NCI-H526 (cell line): ENCODE measurements at regions not wholly inside any gene's neighbourhood (a gene's known extent, or its start where the extent isn't known, plus 50 kb on each side); places are given as distances from the start of the nearest gene placed in this dataset.

Experiments used
- DNase-seq, 2 experiments: peaks; one replicate each; lab custom pipeline; 2025; lab: John Stamatoyannopoulos, UW

DNA sequence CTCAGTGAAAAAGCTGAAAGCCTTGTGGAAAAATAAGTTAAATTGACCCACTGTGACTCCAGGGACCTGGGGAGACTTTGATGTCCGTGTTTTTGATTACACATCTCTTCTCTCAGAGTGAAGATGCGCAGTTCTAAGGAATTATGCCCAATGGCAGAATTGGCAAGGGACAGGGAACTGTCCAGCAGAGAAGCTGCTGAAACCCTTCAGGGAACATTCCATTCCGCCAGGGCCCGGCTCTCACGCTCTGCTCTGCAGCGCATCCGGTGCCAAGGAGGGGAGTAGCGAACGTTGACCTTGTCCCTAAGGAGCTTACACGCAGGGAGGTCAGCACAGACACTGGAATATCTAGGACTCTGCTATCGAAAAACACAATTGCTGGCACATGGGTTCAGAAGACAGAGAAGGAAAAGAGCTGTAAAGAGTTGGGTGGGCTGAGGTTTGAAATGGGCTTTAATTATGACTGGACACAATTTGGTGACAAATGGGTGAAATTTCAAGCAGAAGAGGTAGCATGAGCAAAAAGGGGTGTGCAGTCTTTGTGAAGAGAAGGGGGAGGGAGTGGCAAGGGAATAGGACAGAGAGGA, 64.5 kb upstream of the B3GAT1 start:
- no peak for DNase-seq

- DNase-seq: no peak
Measured at GRCh38 chr11:134475951-134476350, 63.9 kb upstream of the B3GAT1 start.

DNA sequence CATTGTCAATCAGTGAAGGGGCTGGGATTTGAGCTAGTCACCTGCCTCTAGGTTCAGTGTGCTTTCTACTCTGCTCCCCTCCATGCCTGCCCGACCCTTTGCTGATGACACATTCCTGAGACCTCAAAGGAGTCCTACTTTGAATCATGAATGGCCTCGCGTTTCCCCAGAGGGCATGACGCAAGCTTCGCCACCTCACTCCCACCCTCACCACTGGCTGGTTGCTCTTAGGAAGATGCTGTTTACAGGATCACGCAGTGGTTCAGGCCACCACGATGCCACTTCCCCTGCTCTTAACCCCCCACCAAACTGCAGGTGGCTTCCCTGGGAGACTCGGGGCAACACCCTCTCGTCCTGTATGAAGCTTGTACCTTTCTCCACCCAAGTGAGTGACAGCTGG, 62.9 kb upstream of the B3GAT1 start:
- DNase-seq: no peak

DNA sequence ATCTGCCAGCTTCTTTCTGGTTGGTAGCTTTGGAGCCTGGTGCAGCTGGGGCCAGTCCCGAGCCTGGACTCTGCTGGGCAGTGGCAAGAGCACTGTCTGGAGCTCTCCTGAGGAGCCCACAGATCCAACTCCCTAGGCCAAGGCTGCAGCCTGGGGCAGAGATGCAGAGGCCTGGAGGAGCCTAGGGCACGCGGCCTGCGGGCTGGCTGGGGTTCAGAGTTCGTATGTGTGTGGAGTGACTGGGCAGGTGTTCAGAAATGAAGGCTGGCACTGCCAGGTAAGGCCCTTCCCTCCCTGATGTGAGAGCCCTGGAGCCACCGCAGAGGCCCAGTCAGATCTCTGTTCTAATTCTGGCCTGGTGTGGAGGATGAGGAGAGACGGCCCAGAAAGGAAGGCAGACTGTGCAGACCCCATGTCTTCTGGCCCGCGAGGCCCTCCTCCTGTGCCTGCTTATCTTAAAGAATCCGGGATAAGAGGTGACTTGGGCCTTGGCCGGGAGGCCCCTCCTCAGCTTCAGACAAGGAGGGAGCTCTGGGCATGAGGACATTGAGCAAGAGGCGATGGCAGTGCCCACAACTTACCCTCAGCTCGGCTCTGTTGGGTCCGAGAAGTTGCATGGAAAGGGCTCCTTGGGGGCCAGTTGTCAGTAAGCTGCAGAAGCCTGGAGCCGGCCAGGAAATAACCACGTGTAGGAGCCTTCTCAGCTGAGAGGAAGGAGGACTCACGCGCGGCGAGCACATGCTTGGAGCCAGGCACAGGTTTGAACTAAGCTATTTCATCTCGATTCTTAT, 62.2 kb upstream of the B3GAT1 start:
- no peak for DNase-seq

DNA sequence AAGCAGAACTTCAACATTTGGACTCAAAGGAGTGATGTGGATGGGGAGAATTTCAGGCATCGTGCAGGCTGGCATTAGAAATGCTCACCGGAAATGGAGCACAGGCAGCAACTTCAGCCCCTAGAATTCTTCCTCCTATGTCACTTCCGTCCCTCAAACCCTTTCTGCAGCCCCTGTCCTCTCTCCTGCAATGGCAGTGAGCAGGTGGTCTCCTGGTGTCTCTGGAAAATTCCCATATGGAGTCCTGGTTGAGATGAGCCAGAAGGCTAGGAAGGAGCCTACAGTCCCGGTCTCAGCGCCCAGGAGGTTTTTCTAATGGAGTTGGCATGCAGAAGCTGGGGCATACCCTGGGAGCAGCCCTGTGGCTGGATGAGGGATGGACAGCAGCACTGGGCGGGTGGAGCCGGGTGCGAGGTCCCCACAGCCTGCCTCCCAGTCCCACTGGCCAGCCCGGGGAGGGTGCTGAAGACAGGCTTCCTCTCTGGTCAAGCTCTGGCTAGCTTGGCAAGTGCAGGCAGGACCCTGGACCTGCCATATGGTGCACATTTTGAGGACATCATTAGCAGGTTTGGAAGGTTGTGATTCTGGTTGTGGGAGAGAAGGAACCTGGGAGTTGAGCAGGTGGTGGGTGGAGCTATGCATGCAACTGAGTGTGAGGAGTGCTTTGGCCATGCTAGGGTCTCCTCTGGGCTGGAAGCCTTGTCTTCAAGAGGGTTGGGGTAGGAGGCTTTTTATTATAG, 59.8 kb upstream of the B3GAT1 start:
- DNase-seq: no peak

DNA sequence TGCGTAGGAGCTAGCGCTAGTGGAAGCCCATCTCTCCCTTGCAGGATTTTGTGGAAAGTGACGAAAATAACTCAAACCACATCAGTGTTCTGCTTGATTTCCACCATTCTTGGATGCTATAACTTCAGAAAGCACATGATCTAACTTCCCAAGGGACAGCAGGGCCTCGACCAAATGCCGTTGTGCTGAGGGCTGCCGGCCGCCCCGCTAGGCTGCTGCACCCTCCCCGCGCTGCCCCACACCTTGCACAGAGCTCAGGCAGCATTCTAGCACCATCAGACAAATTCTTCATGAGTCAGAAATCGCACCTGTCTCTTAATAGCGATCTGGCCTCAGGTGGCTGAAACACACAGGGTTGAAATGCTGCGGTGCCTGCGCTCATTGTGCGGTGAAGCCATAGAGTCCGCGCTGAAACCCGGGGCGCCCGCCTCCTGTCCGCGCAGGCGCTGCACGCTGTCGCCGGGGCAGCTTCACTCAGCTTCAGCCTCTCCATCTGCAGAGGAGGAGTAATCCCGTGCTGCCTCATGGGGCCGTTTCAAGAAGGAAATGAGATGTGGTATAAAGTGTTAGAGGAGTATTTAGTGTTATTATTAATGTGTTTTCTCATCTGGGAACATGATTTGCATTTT, 59.2 kb upstream of the B3GAT1 start:
- peak in 1 of 2 experiments; percentile 27 for DNase-seq

- DNase-seq: no peak
Measured at GRCh38 chr11:134470238-134470637, 58.2 kb upstream of the B3GAT1 start.

DNA sequence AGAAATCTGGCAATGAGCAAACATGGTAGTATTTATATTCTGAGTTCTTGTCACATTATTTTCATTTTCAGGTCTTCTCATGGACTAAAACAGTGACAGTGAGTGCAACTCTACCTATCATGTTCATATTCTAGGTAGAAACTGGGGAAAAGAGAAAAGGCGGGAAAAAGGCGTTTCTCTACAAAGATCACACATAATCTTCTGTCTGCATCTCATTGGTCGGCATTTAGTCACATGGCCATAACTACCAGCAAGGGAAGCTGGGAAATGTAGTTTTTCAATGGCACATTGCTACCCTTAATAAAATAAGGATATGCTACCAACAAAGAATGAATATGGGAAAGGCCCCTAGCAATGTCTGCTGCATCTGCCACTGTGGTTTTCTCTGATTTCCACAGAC, 57.6 kb upstream of the B3GAT1 start:
- DNase-seq: peak; percentile 56 to 70

DNA sequence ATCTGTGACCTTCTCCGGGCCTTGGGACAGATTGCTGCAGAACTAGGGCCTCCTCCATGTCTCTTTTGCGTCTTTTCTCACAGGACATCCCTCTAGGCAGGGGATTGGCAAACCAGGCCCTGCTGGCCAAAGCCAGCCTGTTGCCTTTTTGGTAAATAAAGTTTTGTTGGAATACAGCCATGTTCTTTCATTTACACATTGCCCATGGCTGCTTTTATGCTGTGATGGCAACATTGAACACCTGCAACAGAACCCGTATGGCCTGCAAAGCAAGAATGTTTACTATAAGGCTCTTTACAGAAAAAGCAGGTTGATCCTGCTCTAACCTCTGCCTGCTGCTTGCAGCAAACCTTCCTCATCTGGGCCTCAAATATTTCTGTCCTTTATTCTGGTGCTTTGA, 56.8 kb upstream of the B3GAT1 start:
- no peak for DNase-seq

- DNase-seq: peak in 1 of 2 experiments; percentile 55
Measured at GRCh38 chr11:134468081-134468668, 56.1 kb upstream of the B3GAT1 start.

GRCh38 chr11:134466610-134467567, 54.8 kb upstream of the B3GAT1 start:
- DNase-seq: peak in 1 of 2 experiments; percentile 81

DNA sequence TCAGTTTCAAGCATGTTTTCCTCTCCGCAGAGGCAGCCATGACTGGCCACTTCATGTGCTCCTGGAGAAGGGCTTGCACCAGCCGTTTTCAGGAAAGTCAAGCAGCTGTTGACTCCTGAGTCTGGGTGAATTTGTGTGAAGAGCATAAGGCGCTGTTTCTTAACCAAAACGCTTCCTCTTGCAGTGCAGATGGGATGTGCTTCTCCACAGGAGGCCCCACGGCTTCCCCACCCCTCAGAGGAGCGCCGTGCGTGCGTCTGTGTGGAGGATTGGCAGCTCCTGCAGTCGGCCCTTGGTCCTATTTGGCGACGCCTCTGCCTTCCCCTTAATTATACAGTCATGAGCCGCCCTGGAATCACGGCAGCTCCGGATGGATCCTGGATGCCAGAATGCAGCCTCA, 54.1 kb upstream of the B3GAT1 start:
- peak in 1 of 2 experiments; percentile 65 for DNase-seq

GRCh38 chr11:134464981-134465730, 53.1 kb upstream of the B3GAT1 start:
- no peak for DNase-seq

- DNase-seq: peak; percentile 57 to 85
Measured at GRCh38 chr11:134464196-134464595, 52.2 kb upstream of the B3GAT1 start.

DNA sequence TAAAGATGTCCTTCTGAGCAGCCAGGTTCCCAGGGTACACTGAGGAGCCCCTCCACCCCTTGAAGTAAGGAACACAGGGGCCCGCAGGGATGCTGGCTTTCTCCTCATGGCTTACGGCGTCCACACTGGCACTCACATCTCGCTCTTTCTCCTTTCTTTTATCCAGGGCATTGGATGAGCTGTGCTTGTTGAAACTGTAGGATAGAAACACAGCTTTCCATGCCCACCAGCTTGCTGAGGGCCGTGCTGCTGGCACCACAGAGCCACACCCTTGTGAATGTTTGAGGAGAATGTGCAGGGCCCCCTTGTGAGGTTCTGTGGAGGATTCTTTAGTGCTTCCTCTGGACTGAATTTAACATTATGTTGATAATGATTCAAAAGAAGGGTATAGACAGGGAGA, 51.7 kb upstream of the B3GAT1 start:
- no peak for DNase-seq
